ENCODE measurements at regions not wholly inside any gene's neighbourhood (a gene's known extent, or its start where the extent isn't known, plus 50 kb on each side); places are given as distances from the start of the nearest gene placed in this dataset.

- TF ChIP-seq CTBP2 (IDR thresholded peaks at IDR 0.05; ENCODE audit: borderline replicate concordance, insufficient read depth, insufficient read length, low read length), result no peak
- no peak for TF ChIP-seq POLR2A (IDR thresholded peaks at IDR 0.05; ENCODE audit: control extremely low read depth in 1 of 2, low read depth in 2 of 2, low read length in 2 of 2)
Measured at GRCh38 chr11:19326499-19326898, 85.8 kb upstream of the E2F8 start (continued).

GRCh38 chr11:19323502-19323901 lies 82.8 kb upstream of the E2F8 start:
- Histone ChIP-seq H3K4ac (replicated peaks; ENCODE audit: insufficient read length, low read depth, low read length) (no peak overlapping the region), H3K9me3 (ENCODE audit: insufficient read depth in 2 of 2, low read depth in 1 of 2, low read length in 1 of 2) (no peaks in the 10 kb centered on the region), H3K4me1 (replicated peaks in 1 of 4; ENCODE audit: control insufficient read depth in 3 of 4, insufficient read depth in 4 of 4, low read length in 3 of 4) (no peaks in the 10 kb centered on the region), H4K91ac (replicated peaks; ENCODE audit: insufficient read length, low read length) (no peak overlapping the region), H4K20me1 (replicated peaks in 1 of 2; ENCODE audit: control insufficient read depth in 1 of 2, insufficient read depth in 2 of 2, low read length in 2 of 2) (no peaks in the 10 kb centered on the region), H3K23ac (ENCODE audit: insufficient read length) (no peak overlapping the region), H3K36me3 (ENCODE audit: control insufficient read depth in 2 of 4, insufficient read depth in 4 of 4, low read length in 3 of 4) (no peaks in the 10 kb centered on the region), H2AFZ (ENCODE audit: low read length) (no peak overlapping the region), H3K79me1 (ENCODE audit: low read depth, low read length) (no peaks in the 10 kb centered on the region), H3K27ac (ENCODE audit: low read depth, low read length) (no peak overlapping the region), H2BK15ac (ENCODE audit: low read length) (no peak overlapping the region), H3K18ac (ENCODE audit: extremely low read depth, low read length) (no peak overlapping the region), H3K9ac (replicated peaks in 1 of 4; ENCODE audit: extremely low read depth in 1 of 4, low read depth in 3 of 4, low read length in 3 of 4) (peak overlapping the region in 1 of 4 experiments; percentile 13; a peak in 1 of 7 replicates), H3K4me2 (ENCODE audit: insufficient read depth in 1 of 2, low read depth in 2 of 2, low read length in 2 of 2) (no peak overlapping the region), H4K5ac (ENCODE audit: insufficient read length, low read depth, low read length) (no peak overlapping the region), H4K8ac (ENCODE audit: extremely low read depth, insufficient read depth, low read length) (no peak overlapping the region), H3K4me3 (ENCODE audit: extremely low read depth in 1 of 4, insufficient read depth in 2 of 4, low read depth in 3 of 4, low read length in 4 of 4) (no peak overlapping the region), H3K79me2 (ENCODE audit: control insufficient read depth in 1 of 2, insufficient read depth in 2 of 2, low read length in 2 of 2) (no peaks in the 10 kb centered on the region), H2AK5ac (ENCODE audit: low read depth, low read length) (no peak overlapping the region), H3K27me3 (replicated peaks in 1 of 4; ENCODE audit: control insufficient read depth in 3 of 4, extremely low read depth in 1 of 4, insufficient read depth in 3 of 4, low read length in 3 of 4) (no peaks in the 10 kb centered on the region), H3K14ac (ENCODE audit: insufficient read length) (no peak overlapping the region), H2BK12ac (ENCODE audit: low read depth, low read length) (no peak overlapping the region), H2BK20ac (ENCODE audit: low read length) (no peak overlapping the region), H2BK5ac (ENCODE audit: low read depth, low read length) (no peak overlapping the region), H2BK120ac (replicated peaks; ENCODE audit: low read depth, low read length) (no peak overlapping the region), H3K23me2 (ENCODE audit: low read depth, low read length) (no peaks in the 10 kb centered on the region), H3K56ac (replicated peaks; ENCODE audit: insufficient read length, low read depth, low read length) (no peak overlapping the region)
- TF ChIP-seq RAD21 (IDR thresholded peaks at IDR 0.05 in 1 of 2, conservative IDR thresholded peaks at IDR 0.05 in 1 of 2; ENCODE audit: low read depth in 2 of 2, low read length in 2 of 2), result peak; percentile 38 to 45
- TF ChIP-seq TEAD4 (IDR thresholded peaks at IDR 0.05; ENCODE audit: low read depth, low read length), result no peak
- no peak for DNase-seq (ENCODE audit: low read depth in 1 of 2, low spot score in 2 of 2)
- ChIA-PET POLR2A (ENCODE audit: partially characterized antibody) (no interaction called here), CTCF (ENCODE audit: partially characterized antibody) (interaction anchor here (0.8 to 1.9 kb wide), 10 partner anchors 8 to 253 kb away, joined by 3 to 7 read pairs (median 3); no protein-coding TSS in a partner anchor)
- no peak for FAIRE-seq
